ENCODE measurements at regions not wholly inside any gene's neighbourhood (a gene's known extent, or its start where the extent isn't known, plus 50 kb on each side); places are given as distances from the start of the nearest gene placed in this dataset.

DNA sequence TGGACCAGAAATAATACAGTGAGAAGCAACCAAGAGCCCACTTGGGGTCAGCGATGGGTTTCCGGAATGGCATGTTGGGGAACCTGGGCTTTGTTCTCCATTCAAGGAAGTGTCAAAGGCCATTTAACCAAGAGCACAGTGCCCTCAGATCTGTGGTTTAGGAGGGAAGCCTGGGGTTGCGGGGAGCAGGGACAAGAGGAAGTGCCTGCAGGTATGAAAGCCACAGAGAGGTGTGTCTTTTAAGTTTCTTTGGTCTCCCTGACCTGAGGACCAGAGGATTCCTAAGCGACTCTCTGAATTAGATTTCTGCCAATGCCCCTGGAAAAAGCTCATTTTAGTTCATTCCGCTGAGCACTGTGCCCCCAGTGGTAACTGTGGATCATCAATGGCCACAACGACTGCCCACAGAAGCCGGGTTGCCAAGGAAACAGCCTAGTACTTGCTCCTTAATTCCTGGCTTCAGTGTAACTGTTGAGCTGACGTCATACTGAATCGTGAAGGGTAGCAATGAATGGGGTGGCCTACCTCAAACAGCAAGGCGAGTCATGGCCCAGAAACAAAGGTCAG lies 107.3 kb upstream of the SPIN1 start:
- intact Hi-C loops (cut with DNase I), result no loop called here
- Histone ChIP-seq H3K4me3 (replicated peaks in 1 of 3) (no peak overlapping the region), H3K4me1 (no peaks in the 10 kb centered on the region), H3K27me3 (no peaks in the 10 kb centered on the region), H3K27ac (no peak overlapping the region), H3K9me3 (no peaks in the 10 kb centered on the region), H3K36me3 (no peaks in the 10 kb centered on the region)
- WGBS, 2 donors, result 64 to 67% methylated on average over 10 of the region's 10 CpGs
- no peak for DNase-seq
- TF ChIP-seq, protein P1, sequence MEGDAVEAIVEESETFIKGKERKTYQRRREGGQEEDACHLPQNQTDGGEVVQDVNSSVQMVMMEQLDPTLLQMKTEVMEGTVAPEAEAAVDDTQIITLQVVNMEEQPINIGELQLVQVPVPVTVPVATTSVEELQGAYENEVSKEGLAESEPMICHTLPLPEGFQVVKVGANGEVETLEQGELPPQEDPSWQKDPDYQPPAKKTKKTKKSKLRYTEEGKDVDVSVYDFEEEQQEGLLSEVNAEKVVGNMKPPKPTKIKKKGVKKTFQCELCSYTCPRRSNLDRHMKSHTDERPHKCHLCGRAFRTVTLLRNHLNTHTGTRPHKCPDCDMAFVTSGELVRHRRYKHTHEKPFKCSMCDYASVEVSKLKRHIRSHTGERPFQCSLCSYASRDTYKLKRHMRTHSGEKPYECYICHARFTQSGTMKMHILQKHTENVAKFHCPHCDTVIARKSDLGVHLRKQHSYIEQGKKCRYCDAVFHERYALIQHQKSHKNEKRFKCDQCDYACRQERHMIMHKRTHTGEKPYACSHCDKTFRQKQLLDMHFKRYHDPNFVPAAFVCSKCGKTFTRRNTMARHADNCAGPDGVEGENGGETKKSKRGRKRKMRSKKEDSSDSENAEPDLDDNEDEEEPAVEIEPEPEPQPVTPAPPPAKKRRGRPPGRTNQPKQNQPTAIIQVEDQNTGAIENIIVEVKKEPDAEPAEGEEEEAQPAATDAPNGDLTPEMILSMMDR (IDR thresholded peaks at IDR 0.05), result no peak
- TF ChIP-seq POLR2A (IDR thresholded peaks at IDR 0.05), result no peak

DNA sequence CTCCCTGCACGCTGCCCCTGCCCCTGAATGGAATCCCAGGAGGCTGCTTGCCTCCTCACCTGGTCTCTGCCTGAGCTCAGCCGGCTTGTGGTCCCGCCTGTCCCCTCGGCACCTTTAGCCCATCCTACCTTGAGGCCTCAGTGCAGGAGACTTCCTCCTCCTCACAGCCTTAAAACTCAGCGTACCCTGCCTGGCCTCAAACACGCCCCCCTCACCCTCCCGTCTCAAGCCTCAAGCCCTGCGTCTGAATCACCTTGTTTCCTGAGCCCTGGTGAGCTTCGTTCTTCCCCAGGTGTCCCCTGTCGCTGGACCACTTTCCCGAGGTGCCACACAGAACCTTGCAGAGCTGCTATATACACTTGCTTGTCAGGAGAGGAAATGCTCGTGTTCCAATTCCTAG lies 110.2 kb upstream of the SPIN1 start:
- no peak for DNase-seq
- no peak overlapping the region for H3K4me3 ChIP-seq (replicated peaks in 1 of 3)
- H3K27me3 ChIP-seq, result no peaks in the 10 kb centered on the region
- no peaks in the 10 kb centered on the region for H3K9me3 ChIP-seq
- H3K27ac ChIP-seq, result no peak overlapping the region
- H3K36me3 ChIP-seq, result no peaks in the 10 kb centered on the region
- WGBS, 2 donors, result 85 to 90% methylated on average over 12 of the region's 12 CpGs
- TF ChIP-seq POLR2A (IDR thresholded peaks at IDR 0.05), result no peak
- TF ChIP-seq, protein P1 (IDR thresholded peaks at IDR 0.05), result no peak
- H3K4me1 ChIP-seq, result no peaks in the 10 kb centered on the region
- intact Hi-C loops (cut with DNase I), result no loop called here

DNA sequence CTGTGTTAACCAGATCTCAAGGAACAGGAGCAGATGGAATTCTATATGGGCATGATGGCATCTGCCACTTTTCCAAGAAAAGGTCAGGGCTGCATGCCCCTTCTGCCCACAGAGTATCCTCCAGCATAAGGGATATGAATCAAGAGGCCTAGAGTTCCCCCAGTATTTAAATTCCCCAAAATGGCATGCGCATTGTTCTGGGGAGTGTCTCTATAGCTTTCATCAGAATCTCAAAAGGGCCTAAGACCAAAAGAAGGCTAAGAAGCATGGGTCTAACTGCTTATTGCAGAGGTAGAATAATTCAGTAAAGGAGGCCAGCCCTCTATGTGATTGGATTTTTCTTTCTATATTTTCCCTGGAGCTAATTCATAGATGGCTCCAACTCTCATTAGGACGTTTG lies 114.2 kb upstream of the SPIN1 start:
- Histone ChIP-seq H3K4me1 (no peaks in the 10 kb centered on the region), H3K27ac (no peak overlapping the region), H3K27me3 (no peaks in the 10 kb centered on the region), H3K36me3 (no peaks in the 10 kb centered on the region), H3K9me3 (no peaks in the 10 kb centered on the region), H3K4me3 (replicated peaks in 1 of 3) (no peak overlapping the region)
- TF ChIP-seq POLR2A (IDR thresholded peaks at IDR 0.05), result no peak
- TF ChIP-seq, protein P1 (IDR thresholded peaks at IDR 0.05), result no peak
- intact Hi-C loops (cut with DNase I), result no loop called here
- DNase-seq, result no peak
- WGBS, 2 donors, result 80 to 86% methylated on average over 2 of the region's 2 CpGs

DNA sequence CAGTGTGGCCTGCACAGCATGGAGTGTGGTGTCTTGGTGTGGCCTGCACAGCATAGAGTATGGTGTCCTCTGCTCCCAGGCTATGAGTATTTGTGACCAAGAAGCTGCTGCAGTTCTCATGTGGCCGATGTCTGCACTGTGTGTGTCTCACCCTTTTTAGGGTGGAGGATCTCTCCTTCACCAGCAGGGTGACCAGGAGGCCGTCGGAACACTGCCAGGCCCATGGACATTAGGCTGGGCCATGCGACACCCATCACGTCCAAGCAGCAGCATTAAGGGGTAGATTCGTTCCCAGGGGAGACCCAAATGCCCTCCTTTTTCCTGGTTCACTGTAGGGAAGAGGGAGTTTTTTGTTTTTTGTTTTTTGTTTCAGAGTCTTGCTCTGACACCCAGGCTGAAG lies 115.3 kb upstream of the SPIN1 start:
- Histone ChIP-seq H3K4me3 (replicated peaks in 1 of 3) (no peak overlapping the region), H3K27ac (no peak overlapping the region), H3K27me3 (no peaks in the 10 kb centered on the region), H3K36me3 (no peaks in the 10 kb centered on the region), H3K9me3 (no peaks in the 10 kb centered on the region), H3K4me1 (no peaks in the 10 kb centered on the region)
- 91 to 95% methylated on average over 6 of the region's 6 CpGs for WGBS, 2 donors
- intact Hi-C loops (cut with DNase I), result no loop called here
- TF ChIP-seq POLR2A (IDR thresholded peaks at IDR 0.05), result no peak
- TF ChIP-seq, protein P1 (IDR thresholded peaks at IDR 0.05), result no peak
- no peak for DNase-seq

DNA sequence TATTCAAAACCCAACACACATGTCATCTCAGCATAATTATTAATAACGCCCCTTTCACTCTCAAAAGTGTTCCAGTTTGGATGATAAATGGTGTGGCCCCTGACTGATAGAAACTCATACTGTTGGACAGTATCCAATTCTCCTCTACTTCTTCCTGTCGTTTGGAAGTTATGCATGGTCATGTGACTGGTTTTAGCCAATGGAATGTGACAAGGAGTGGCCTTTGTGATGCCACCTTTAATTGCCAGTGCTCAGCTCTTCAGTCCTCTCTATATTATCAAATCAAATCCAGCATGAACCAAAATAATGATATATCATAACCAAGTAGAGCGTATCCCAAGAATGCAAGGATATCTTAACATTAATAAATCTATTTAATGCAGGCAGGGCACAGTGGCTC lies 117.8 kb upstream of the SPIN1 start:
- no peak for DNase-seq
- Histone ChIP-seq H3K4me1 (no peaks in the 10 kb centered on the region), H3K27ac (no peak overlapping the region), H3K9me3 (no peaks in the 10 kb centered on the region), H3K4me3 (replicated peaks in 1 of 3) (no peak overlapping the region), H3K27me3 (no peaks in the 10 kb centered on the region), H3K36me3 (no peaks in the 10 kb centered on the region)
- no peak for TF ChIP-seq POLR2A (IDR thresholded peaks at IDR 0.05)
- TF ChIP-seq, protein P1 (IDR thresholded peaks at IDR 0.05), result no peak
- intact Hi-C loops (cut with DNase I), result no loop called here
- WGBS, 2 donors, result 84 to 91% methylated on average over 3 of the region's 3 CpGs

Data from thyroid gland (tissue), 4 donors.